H1 (cell line): ENCODE measurements at regions not wholly inside any gene's neighbourhood (a gene's known extent, or its start where the extent isn't known, plus 50 kb on each side); places are given as distances from the start of the nearest gene placed in this dataset.

Experiments used
- EZH2 ChIP-seq: fragments of 200-600 bp; sonication (generic); IDR thresholded peaks from 2 replicates; pipeline ENCODE4 v1.7.1; 2012; ENCODE audit warnings: low read depth, mild to moderate bottlenecking, moderate library complexity, low read length, inconsistent platforms; ENCODE audit not compliant: severe bottlenecking
- POLR2A ChIP-seq, 2 experiments: IDR thresholded peaks; 1 replicate in 1 of 2; 2 replicates in 1 of 2; pipeline ENCODE4 v1.6.1; 2011; ENCODE audit warnings: low read depth in 2 of 2, low read length in 2 of 2, mild to moderate bottlenecking in 2 of 2; ENCODE audit errors: control extremely low read depth in 1 of 2
- TBP ChIP-seq: IDR thresholded peaks from 2 replicates; pipeline ENCODE4 v1.6.1; 2011; ENCODE audit warnings: low read depth, low read length, improper control_type of control experiment
- TCF12 ChIP-seq: IDR thresholded peaks from 2 replicates; pipeline ENCODE4 v1.6.1; 2011; ENCODE audit warnings: low read depth, mild to moderate bottlenecking, low read length
- TF ChIP-seq, protein P1 (sequence below), 3 experiments: IDR thresholded peaks; 1 replicate in 2 of 3; 2 replicates in 1 of 3; pipeline versions ENCODE4 v1.5.1 to v1.6.1; 2011; ENCODE audit warnings: low read length in 3 of 3, mild to moderate bottlenecking in 3 of 3, inconsistent platforms in 2 of 3, low read depth in 1 of 3, moderate library complexity in 1 of 3; ENCODE audit not compliant: insufficient read depth in 1 of 3; ENCODE audit errors: control extremely low read depth in 1 of 3
- TF ChIP-seq, protein P2 (sequence below): IDR thresholded peaks from 2 replicates; pipeline ENCODE4 v1.6.1; 2012; ENCODE audit warnings: inconsistent platforms

DNA sequence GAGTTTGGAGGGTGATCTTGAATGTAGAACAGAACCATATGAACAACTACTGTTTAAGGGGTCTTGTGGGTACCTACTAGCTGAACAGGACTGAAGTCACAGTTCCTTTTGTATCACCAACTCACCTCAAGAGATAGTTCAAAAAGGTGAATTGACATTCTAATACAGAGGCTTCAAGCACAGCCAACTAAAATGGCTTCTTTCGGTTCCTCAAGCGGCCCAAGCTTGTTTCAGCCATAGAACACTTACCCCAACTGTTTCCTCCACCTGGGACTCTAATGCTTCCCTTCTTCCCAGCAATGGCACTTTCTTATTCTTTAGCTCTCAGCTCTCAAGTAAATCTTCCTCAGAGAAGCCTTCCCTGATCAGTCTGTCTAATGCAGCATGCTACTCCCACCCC, 277.5 kb upstream of the GK2 start:
- TF ChIP-seq TBP (no peak), TCF12 (no peak), EZH2 (no peak), POLR2A (IDR thresholded peaks at IDR 0.05; ENCODE audit: control extremely low read depth in 1 of 2, low read depth in 2 of 2, low read length in 2 of 2) (no peak)
- TF ChIP-seq, protein P1, sequence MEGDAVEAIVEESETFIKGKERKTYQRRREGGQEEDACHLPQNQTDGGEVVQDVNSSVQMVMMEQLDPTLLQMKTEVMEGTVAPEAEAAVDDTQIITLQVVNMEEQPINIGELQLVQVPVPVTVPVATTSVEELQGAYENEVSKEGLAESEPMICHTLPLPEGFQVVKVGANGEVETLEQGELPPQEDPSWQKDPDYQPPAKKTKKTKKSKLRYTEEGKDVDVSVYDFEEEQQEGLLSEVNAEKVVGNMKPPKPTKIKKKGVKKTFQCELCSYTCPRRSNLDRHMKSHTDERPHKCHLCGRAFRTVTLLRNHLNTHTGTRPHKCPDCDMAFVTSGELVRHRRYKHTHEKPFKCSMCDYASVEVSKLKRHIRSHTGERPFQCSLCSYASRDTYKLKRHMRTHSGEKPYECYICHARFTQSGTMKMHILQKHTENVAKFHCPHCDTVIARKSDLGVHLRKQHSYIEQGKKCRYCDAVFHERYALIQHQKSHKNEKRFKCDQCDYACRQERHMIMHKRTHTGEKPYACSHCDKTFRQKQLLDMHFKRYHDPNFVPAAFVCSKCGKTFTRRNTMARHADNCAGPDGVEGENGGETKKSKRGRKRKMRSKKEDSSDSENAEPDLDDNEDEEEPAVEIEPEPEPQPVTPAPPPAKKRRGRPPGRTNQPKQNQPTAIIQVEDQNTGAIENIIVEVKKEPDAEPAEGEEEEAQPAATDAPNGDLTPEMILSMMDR (IDR thresholded peaks at IDR 0.05; ENCODE audit: control extremely low read depth in 1 of 3, insufficient read depth in 1 of 3, low read depth in 1 of 3, low read length in 3 of 3): no peak
- TF ChIP-seq, protein P2, sequence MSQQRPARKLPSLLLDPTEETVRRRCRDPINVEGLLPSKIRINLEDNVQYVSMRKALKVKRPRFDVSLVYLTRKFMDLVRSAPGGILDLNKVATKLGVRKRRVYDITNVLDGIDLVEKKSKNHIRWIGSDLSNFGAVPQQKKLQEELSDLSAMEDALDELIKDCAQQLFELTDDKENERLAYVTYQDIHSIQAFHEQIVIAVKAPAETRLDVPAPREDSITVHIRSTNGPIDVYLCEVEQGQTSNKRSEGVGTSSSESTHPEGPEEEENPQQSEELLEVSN: no peak
